ENCODE measurements at regions not wholly inside any gene's neighbourhood (a gene's known extent, or its start where the extent isn't known, plus 50 kb on each side); places are given as distances from the start of the nearest gene placed in this dataset.

DNA sequence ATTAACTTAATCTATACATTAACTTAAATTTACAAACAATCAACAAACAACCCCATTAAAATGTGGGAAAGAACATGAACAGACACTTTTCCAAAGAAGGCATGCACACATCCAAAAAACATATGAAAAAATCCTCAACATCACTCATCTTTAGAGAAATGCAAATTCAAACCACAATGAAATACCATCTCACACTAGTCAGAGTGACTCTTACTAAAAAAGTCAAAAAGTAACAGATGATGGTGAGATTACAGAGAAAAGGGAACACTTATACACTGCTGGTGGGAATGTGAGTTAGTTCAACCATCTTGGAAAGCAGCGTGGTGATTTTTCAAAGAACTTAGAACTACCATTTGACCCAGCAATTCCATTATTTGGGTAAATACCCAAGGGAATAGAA, 759.2 kb upstream of the SLITRK1 start:
- TF ChIP-seq, protein P1, sequence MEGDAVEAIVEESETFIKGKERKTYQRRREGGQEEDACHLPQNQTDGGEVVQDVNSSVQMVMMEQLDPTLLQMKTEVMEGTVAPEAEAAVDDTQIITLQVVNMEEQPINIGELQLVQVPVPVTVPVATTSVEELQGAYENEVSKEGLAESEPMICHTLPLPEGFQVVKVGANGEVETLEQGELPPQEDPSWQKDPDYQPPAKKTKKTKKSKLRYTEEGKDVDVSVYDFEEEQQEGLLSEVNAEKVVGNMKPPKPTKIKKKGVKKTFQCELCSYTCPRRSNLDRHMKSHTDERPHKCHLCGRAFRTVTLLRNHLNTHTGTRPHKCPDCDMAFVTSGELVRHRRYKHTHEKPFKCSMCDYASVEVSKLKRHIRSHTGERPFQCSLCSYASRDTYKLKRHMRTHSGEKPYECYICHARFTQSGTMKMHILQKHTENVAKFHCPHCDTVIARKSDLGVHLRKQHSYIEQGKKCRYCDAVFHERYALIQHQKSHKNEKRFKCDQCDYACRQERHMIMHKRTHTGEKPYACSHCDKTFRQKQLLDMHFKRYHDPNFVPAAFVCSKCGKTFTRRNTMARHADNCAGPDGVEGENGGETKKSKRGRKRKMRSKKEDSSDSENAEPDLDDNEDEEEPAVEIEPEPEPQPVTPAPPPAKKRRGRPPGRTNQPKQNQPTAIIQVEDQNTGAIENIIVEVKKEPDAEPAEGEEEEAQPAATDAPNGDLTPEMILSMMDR (IDR thresholded peaks at IDR 0.05) = no peak
- TF ChIP-seq EP300 (IDR thresholded peaks at IDR 0.05) = no peak
